Fibroblast of pulmonary artery (primary cell): ENCODE measurements at regions not wholly inside any gene's neighbourhood (a gene's known extent, or its start where the extent isn't known, plus 50 kb on each side); places are given as distances from the start of the nearest gene placed in this dataset.

Experiments
- DNase-seq: peaks from one replicate; pipeline ENCODE4 v3.0.0-alpha.2; 2010; ENCODE audit warnings: low read depth
- H3K4me3 ChIP-seq: replicated peaks from 2 replicates; pipeline ENCODE4 v1.5.1; 2011; ENCODE audit warnings: low read depth, mild to moderate bottlenecking, control low read depth, low read length, moderate library complexity
- TF ChIP-seq, protein P1 (sequence below): IDR thresholded peaks from 2 replicates; pipeline ENCODE4 v1.5.1; 2011; ENCODE audit warnings: mild to moderate bottlenecking, control low read depth, low read length, inconsistent platforms; ENCODE audit errors: missing control alignments

DNA sequence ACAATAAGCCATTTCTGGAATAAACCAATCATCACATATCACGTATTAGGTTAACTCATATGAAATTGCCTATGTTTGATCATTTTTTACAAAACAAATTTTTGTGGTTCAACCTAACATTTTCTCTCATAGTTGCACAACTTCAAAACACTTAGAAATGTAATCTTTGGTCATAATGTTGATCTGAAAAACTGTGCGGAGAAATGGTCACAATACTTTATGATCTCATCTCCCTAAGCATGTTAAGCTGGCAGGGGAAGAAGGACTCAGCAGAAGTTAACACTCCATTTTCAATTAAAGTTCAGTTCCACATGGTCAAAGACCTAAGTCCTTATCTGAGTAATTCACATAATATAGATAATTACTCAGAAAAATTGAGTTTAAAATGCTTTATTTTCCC lies 194.8 kb downstream of the CAPZA3 start:
- TF ChIP-seq, protein P1, sequence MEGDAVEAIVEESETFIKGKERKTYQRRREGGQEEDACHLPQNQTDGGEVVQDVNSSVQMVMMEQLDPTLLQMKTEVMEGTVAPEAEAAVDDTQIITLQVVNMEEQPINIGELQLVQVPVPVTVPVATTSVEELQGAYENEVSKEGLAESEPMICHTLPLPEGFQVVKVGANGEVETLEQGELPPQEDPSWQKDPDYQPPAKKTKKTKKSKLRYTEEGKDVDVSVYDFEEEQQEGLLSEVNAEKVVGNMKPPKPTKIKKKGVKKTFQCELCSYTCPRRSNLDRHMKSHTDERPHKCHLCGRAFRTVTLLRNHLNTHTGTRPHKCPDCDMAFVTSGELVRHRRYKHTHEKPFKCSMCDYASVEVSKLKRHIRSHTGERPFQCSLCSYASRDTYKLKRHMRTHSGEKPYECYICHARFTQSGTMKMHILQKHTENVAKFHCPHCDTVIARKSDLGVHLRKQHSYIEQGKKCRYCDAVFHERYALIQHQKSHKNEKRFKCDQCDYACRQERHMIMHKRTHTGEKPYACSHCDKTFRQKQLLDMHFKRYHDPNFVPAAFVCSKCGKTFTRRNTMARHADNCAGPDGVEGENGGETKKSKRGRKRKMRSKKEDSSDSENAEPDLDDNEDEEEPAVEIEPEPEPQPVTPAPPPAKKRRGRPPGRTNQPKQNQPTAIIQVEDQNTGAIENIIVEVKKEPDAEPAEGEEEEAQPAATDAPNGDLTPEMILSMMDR, result no peak
- no peak for DNase-seq
- no peak overlapping the region for H3K4me3 ChIP-seq

DNA sequence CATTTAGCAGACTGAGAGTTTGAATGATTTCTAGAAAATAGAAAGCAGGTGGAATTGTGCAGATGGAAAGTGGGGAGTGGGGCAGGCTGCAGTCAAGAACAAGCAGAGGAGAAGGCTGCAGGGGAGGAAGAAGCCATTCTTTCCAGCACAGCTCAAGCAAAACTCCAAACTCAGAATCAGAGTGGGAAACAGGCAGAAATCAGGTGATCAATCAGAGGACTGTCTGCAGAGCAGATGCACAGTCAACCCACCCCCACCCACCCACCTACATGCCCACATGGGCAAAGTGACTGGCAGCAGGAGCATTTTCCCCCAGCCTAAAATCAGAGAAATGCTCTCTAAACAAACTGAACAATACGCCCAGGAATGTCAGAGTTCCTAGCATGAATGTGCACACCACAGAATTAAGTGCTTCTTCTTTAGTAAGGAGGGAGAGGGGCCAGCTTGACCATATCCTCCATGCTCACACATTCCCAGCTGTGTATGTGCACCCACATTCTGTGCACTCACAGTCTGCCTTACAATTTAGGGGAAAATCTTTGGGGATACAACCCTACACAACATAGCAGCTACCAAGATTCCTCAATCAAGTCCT lies 194.1 kb upstream of the PLEKHA5 start:
- no peak overlapping the region for H3K4me3 ChIP-seq
- DNase-seq, result no peak
- TF ChIP-seq, protein P1, result no peak

DNA sequence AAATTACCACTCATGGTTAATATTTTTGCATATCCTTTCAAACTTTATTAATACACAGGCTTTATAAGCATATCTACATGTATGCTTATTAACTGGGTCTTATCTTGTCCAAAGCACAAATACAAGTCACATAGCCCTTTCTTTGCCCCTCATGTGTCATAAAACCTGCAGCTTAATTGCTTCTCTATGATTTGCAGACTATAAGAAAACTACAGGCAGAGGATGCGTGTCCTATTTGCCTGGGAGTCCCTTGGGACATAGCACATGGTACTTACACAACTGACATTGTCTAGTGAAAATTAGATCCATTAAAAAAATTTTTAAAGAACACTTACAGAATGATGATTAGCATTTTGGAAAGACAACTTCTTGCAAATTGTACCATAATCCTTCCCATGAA lies 190.5 kb upstream of the PLEKHA5 start:
- H3K4me3 ChIP-seq, result no peak overlapping the region
- no peak for DNase-seq
- TF ChIP-seq, protein P1, result no peak

DNA sequence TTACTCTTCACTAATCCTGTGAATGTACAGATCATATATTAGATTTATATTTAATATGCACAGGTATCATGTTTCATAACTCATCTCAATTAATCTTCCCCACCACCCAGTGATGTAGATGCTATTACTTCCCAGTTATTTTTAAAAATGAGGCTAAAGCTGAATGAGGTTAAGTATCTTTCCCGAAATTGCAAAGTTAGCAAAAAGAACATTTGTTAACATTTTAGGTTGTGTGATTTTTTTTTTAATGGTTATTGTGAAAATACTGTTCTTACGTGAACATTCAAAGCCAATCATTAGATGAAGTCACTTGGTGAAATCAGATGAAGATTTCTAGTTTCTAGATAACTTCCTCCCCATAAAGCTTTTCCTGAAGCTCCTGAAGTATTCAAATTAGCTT lies 186.9 kb upstream of the PLEKHA5 start:
- H3K4me3 ChIP-seq, result no peak overlapping the region
- TF ChIP-seq, protein P1, result no peak
- DNase-seq, result no peak

DNA sequence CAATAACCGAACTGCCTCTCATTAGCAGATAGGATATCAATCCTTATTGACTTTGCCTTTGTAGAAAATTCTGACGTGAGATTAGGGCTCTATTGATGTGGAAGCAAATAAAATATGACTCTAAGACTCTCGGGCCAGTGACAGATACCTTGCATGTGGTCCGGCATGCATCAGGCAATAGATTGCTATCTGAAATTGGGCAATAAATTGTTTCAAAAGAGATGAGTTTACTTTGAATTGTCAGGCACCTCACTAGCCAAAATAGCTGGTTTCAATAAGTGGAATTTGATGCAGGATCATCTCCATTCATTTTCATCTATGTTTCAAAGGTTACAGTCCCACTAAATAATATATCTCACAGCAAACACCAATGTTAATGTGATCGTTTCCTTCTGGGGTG lies 186.3 kb upstream of the PLEKHA5 start:
- no peak for DNase-seq
- TF ChIP-seq, protein P1, result no peak

DNA sequence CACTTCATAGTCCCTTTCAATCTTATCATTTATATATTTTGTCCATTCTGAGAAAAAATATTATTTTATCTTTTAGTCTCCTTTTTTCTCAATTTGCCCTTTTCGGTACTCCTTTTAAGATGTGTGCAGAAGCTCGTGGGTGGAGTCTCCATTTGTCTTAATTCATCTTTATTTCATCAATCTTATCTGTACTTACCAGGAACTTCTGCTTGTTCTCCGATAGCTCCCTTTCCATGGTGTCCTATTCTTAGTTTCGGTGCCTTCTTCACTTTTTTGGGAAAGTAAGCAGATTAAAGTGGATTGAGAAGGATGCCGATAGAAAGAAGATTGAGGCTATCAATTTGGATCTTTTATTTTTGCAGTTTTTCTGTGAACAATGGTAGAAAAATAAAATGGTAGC lies 183.4 kb upstream of the PLEKHA5 start:
- TF ChIP-seq, protein P1, result no peak
- no peak overlapping the region for H3K4me3 ChIP-seq
- DNase-seq, result no peak

More for the DNA sequence above, 186.3 kb upstream of the PLEKHA5 start:
- no peak overlapping the region for H3K4me3 ChIP-seq

DNA sequence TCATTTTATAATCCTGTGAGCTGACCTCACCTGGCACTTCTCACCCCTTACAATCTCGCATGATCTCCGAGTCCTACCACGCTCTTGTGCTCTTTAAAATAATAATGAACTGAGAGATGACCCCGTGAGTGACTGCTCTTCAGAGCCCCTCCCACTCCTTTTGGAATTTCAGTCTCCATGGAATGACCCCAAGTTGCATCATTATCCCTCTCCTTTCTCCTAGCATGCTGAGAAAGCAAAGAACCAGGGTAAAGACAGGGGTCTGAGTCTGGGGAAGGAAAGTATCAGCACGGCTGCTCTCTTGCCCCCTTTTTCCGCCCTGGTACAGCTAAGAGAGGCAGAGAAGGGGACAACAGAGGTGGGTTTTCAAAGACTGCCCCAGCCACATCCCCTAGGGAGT lies 178.3 kb upstream of the PLEKHA5 start:
- H3K4me3 ChIP-seq, result no peak overlapping the region
- no peak for DNase-seq
- TF ChIP-seq, protein P1, result no peak
